SK-N-SH treated with all-trans-retinoic acid at 6 μM for 48 hours (cell line): ENCODE measurements at regions not wholly inside any gene's neighbourhood (a gene's known extent, or its start where the extent isn't known, plus 50 kb on each side); places are given as distances from the start of the nearest gene placed in this dataset.

Experiments used
- ATAC-seq: fragments of 200-7000 bp; cut with Tn5 transposase; 3 replicates; pipeline ENCODE4 v1.9.1; 2020; ENCODE audit warnings: mild to moderate bottlenecking, moderate library complexity
- ARNTL ChIP-seq: fragments of 450-650 bp; formaldehyde crosslinking; IDR thresholded peaks from 2 replicates; pipeline ENCODE4 v1.5.0; 2020; ENCODE audit warnings: low read depth, mild to moderate bottlenecking, moderate library complexity, borderline replicate concordance
- BACH2 ChIP-seq: fragments of 250-450 bp; sonication (Bioruptor Pico); IDR thresholded peaks from 2 replicates; pipeline ENCODE4 v1.9.0; 2021; ENCODE audit warnings: mild to moderate bottlenecking, borderline replicate concordance
- CREB5 ChIP-seq: fragments of 250-450 bp; sonication (Bioruptor Pico); IDR thresholded peaks from 2 replicates; pipeline ENCODE4 v1.5.1; 2020; ENCODE audit warnings: low read depth, mild to moderate bottlenecking, moderate library complexity
- CSDC2 ChIP-seq: fragments of 250-450 bp; sonication (Bioruptor Pico); IDR thresholded peaks from 2 replicates; pipeline ENCODE4 v1.5.0; 2020; ENCODE audit warnings: mild to moderate bottlenecking, moderate library complexity
- GLIS3 ChIP-seq: fragments of 250-450 bp; sonication (Bioruptor Pico); IDR thresholded peaks from 2 replicates; pipeline ENCODE4 v1.5.0; 2020; ENCODE audit warnings: mild to moderate bottlenecking, moderate library complexity
- ISL1 ChIP-seq: fragments of 250-450 bp; sonication (Bioruptor Pico); IDR thresholded peaks from 2 replicates; pipeline ENCODE4 v2.1.2; 2022; ENCODE audit warnings: mild to moderate bottlenecking, moderate library complexity
- OSR1 ChIP-seq: fragments of 250-450 bp; sonication (Bioruptor Pico); IDR thresholded peaks from 2 replicates; pipeline ENCODE4 v1.8.0; 2022; ENCODE audit warnings: moderate library complexity, mild to moderate bottlenecking, inconsistent platforms
- POU6F1 ChIP-seq: fragments of 250-450 bp; sonication (Bioruptor Pico); IDR thresholded peaks from 2 replicates; pipeline ENCODE4 v1.8.0; 2021; ENCODE audit warnings: low read depth, mild to moderate bottlenecking, moderate library complexity, borderline replicate concordance
- PPARA ChIP-seq: fragments of 250-450 bp; sonication (Bioruptor Pico); IDR thresholded peaks from 2 replicates; pipeline ENCODE4 v1.5.0; 2020; ENCODE audit warnings: mild to moderate bottlenecking, borderline replicate concordance
- RARB ChIP-seq: fragments of 250-450 bp; sonication (Bioruptor Pico); IDR thresholded peaks from 2 replicates; pipeline ENCODE4 v1.8.0; 2021; ENCODE audit warnings: mild to moderate bottlenecking, moderate library complexity
- SNAI2 ChIP-seq: fragments of 250-450 bp; sonication (Bioruptor Pico); IDR thresholded peaks from 2 replicates; pipeline ENCODE4 v1.5.0; 2020; ENCODE audit warnings: mild to moderate bottlenecking, moderate library complexity
- ZC3H10 ChIP-seq: fragments of 250-450 bp; sonication (Bioruptor Pico); IDR thresholded peaks from 2 replicates; pipeline ENCODE4 v1.5.1; 2021; ENCODE audit warnings: mild to moderate bottlenecking, moderate library complexity
- ZFP3 ChIP-seq: fragments of 250-450 bp; sonication (Bioruptor Pico); IDR thresholded peaks from 2 replicates; pipeline ENCODE4 v1.5.0; 2020; ENCODE audit warnings: mild to moderate bottlenecking, moderate library complexity
- ZNF70 ChIP-seq: fragments of 450-650 bp; formaldehyde crosslinking; IDR thresholded peaks from 2 replicates; pipeline ENCODE4 v1.5.0; 2020; ENCODE audit warnings: mild to moderate bottlenecking, moderate library complexity
- ZNF8 ChIP-seq: fragments of 450-650 bp; formaldehyde crosslinking; IDR thresholded peaks from 2 replicates; pipeline ENCODE4 v1.5.0; 2020; ENCODE audit warnings: mild to moderate bottlenecking, moderate library complexity
- TF ChIP-seq, protein P1 (sequence below): fragments of 250-450 bp; sonication (Bioruptor Pico); IDR thresholded peaks from 2 replicates; pipeline ENCODE4 v1.5.1; 2021; ENCODE audit warnings: mild to moderate bottlenecking, moderate library complexity
- TF ChIP-seq, protein P2 (sequence below): fragments of 250-450 bp; sonication (Bioruptor Pico); IDR thresholded peaks from 2 replicates; pipeline ENCODE4 v1.8.0; 2020; ENCODE audit warnings: mild to moderate bottlenecking, moderate library complexity, borderline replicate concordance

- ATAC-seq, result no peak
- TF ChIP-seq GLIS3 (no peak), CREB5 (CRISPR knock-in tag) (no peak), SNAI2 (no peak), ARNTL (no peak), ZFP3 (no peak), ZNF8 (CRISPR knock-in tag) (no peak)
These were observed 75.8 kb downstream of the NRN1 start for GRCh38 chr6:5930968-5931367.

DNA sequence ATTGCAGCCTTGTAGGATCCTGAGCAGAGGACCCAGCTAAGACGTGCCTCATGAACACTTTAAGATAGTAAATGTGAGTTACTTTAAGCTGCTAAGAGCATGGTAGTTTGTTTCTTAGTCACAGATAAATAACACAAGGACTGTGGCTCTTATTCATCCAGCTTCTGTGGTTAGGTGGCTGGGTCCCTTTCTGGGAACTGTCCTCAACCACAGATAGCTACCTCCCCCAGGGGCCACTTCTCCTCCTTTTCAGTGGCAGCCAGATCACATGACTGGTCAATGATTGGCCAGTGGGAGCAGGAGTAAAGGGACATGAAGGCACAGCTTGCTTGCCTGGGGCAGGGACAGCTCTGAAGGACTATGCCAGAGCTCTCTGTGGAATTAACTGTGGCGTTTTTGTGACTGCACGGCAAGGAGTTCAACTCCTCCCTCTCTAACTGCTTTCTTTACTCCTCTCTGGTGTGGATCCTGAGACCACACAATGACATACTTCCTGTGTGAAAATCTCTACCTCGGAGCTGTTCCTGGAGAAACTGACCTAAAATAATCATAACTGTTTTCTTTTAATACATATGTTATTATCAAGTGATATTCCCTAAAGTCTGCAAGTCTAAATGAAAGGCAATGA lies 76.5 kb downstream of the NRN1 start:
- ATAC-seq, result no peak
- no peak for TF ChIP-seq ZNF70 (CRISPR knock-in tag)
- no peak for TF ChIP-seq CSDC2 (CRISPR knock-in tag)
- TF ChIP-seq ZC3H10 (CRISPR knock-in tag), result no peak
- TF ChIP-seq SNAI2, result no peak
- no peak for TF ChIP-seq ARNTL
- TF ChIP-seq ISL1 (CRISPR knock-in tag), result no peak
- TF ChIP-seq, protein P1, sequence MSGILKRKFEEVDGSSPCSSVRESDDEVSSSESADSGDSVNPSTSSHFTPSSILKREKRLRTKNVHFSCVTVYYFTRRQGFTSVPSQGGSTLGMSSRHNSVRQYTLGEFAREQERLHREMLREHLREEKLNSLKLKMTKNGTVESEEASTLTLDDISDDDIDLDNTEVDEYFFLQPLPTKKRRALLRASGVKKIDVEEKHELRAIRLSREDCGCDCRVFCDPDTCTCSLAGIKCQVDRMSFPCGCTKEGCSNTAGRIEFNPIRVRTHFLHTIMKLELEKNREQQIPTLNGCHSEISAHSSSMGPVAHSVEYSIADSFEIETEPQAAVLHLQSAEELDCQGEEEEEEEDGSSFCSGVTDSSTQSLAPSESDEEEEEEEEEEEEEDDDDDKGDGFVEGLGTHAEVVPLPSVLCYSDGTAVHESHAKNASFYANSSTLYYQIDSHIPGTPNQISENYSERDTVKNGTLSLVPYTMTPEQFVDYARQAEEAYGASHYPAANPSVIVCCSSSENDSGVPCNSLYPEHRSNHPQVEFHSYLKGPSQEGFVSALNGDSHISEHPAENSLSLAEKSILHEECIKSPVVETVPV (CRISPR knock-in tag), result no peak
- no peak for TF ChIP-seq GLIS3

- TF ChIP-seq OSR1 (CRISPR knock-in tag) (no peak), CSDC2 (CRISPR knock-in tag) (no peak), BACH2 (no peak), CREB5 (CRISPR knock-in tag) (no peak), RARB (CRISPR knock-in tag) (no peak), PPARA (no peak), GLIS3 (no peak), POU6F1 (CRISPR knock-in tag) (no peak)
- TF ChIP-seq, protein P2, sequence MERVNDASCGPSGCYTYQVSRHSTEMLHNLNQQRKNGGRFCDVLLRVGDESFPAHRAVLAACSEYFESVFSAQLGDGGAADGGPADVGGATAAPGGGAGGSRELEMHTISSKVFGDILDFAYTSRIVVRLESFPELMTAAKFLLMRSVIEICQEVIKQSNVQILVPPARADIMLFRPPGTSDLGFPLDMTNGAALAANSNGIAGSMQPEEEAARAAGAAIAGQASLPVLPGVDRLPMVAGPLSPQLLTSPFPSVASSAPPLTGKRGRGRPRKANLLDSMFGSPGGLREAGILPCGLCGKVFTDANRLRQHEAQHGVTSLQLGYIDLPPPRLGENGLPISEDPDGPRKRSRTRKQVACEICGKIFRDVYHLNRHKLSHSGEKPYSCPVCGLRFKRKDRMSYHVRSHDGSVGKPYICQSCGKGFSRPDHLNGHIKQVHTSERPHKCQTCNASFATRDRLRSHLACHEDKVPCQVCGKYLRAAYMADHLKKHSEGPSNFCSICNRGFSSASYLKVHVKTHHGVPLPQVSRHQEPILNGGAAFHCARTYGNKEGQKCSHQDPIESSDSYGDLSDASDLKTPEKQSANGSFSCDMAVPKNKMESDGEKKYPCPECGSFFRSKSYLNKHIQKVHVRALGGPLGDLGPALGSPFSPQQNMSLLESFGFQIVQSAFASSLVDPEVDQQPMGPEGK (CRISPR knock-in tag), result no peak
- no peak for ATAC-seq
These were observed 82.9 kb downstream of the NRN1 start for GRCh38 chr6:5923840-5924239.

- TF ChIP-seq BACH2, result no peak
- TF ChIP-seq ZNF8 (CRISPR knock-in tag), result no peak
- no peak for TF ChIP-seq SNAI2
- no peak for TF ChIP-seq ISL1 (CRISPR knock-in tag)
- no peak for TF ChIP-seq CREB5 (CRISPR knock-in tag)
- no peak for TF ChIP-seq ZFP3
- no peak for TF ChIP-seq PPARA
- TF ChIP-seq ARNTL, result no peak
- TF ChIP-seq POU6F1 (CRISPR knock-in tag), result no peak
- no peak for ATAC-seq
These were observed 84.5 kb downstream of the NRN1 start for GRCh38 chr6:5922230-5922629.
